ENCODE measurements at regions not wholly inside any gene's neighbourhood (a gene's known extent, or its start where the extent isn't known, plus 50 kb on each side); places are given as distances from the start of the nearest gene placed in this dataset.
"Not testable (repeated sequence)": the region's sequence is repeated elsewhere in the genome, so short reads cannot be mapped to it uniquely, and the experiment has no call there.

DNA sequence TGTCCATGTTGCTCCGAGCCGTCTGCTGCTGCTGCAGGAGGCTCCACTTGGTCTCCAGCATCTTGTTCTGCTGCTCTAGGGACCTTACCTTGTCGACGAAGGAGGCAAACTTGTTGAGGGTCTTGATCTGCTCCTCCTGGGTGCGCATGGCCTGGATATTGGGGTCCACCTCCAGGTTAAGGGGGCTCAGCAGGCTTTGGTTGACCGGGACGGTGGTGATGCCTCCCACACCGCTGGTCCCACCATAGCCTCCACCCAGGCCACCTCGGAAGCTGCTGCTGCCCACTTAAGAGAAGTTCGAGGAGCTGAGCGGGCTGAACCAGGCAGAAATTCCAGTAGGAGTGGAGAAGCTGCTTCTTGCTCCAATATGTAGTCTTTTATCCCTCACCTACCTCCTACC is 180.7 kb upstream of the SYNPR start:
- DNase-seq (ENCODE audit: low spot score): no peak

DNA sequence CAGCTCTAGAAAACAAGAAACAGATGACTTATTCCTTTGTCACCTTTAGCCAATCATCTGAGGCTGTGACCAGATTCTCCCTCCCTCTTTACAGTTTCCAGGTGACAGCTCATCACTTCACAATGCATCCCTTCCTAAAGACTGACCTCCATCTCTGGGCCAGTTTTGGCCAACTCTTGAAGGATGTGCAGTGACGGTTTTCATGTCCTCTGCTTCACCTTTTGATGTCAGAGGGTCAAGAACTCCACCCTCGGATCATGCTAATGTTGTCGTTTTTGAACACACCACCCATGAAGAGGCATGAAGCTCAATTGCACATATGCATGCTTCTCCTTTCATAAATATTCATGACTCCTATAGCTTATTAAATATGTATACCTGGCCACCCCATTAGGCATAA is 161.2 kb upstream of the SYNPR start:
- no peak for DNase-seq (ENCODE audit: low spot score)

- DNase-seq (ENCODE audit: low spot score): peak; percentile 3
Measured at GRCh38 chr3:63124090-63124489, 154.0 kb upstream of the SYNPR start.

DNA sequence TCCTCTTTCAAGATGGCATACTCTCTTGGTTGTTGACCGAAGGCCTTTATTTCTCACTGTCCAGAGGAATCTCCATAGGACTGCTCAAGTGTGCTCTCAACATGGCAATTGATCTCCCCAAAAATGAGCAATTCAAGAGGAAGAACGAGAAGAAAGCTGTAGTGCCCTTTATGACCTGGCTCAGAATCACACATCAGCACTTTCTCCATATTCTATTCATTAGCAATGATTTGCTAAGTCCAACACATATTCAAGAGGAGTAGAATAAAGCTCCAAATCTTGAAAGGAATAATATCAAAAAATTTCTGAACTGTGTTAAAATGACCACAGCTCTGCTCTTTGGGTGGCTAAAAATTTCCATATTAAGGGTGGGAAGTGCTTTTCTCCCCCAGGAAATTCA is 151.6 kb upstream of the SYNPR start:
- no peak for DNase-seq (ENCODE audit: low spot score)

DNA sequence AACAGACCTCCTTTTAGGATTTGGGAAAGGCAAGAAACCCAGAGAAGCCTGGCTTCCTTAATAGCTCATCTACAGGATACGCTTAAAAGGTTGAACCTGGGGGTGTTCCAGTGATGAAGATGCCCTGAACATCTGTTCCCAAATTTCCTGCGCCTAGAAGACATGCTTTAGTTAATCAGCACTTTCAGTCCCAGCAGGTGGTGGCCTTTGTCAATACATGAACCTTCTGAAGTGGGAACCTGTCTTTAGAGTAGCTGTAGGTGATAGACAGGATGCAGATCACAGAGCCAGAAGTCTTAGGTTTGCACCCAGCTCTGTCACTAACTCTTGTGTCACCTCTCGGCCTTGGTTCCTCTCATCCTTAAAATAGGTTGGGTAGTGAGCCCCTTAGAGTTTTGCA is 149.7 kb upstream of the SYNPR start:
- DNase-seq (ENCODE audit: low spot score): no peak

DNA sequence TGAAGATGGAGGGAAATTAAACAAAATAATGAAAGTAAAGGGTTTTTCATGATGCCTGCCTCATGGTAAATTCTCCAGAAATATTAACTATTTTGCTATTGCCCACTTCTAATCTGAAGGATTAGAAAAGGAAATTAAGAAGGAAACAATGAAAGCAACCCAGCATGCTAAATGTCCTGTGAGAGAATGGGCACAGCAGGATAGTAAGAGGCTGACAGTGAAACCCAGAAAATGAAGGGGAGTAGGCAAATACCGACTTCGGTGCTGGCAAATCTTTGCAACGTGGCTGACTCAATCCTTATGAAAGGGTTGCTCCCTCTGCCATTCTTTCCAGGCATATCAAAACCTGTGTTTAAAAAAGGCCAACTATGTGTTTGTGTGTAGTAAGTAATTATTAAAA is 147.5 kb upstream of the SYNPR start:
- DNase-seq (ENCODE audit: low spot score): no peak

DNA sequence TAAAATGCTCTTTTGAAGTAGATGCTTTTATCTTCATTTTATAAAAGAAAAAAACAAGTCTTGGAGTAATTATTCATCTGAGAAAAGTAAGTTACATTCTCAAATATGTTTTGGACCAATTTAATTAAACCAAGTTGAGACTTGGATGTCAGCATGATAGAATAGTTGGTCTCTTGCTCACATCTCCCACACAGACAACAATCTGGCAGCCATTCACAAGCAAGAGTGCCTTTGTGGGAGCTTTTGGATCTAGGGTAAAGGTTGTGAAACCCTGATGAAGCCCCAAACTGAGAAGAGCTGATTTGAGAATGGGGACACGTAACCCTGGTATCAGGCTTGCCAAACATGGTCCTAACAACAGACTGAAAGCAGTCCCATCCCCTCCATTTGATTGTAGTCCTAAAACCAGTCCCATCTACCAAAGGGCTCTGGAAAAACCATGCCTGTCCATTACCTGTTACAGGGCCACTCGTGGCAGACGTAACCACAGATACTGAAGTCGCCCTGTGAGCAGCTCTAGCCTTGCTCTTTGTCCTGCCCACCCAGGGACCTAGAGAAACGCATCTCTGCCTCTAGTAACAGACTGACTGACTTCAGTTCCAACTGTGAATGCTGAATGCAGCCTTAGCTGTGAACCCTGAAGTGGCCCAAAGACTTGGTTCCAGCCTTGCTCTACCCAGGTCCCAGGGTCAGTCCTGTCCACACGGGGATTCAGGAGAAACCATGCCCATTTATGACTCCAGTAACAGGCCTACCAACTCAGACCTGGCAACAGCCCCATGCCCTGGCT is 145.5 kb upstream of the SYNPR start:
- DNase-seq (ENCODE audit: low spot score): no peak

- peak; percentile 31 for DNase-seq (ENCODE audit: low spot score)
Measured at GRCh38 chr3:63135367-63135766, 142.7 kb upstream of the SYNPR start.

DNA sequence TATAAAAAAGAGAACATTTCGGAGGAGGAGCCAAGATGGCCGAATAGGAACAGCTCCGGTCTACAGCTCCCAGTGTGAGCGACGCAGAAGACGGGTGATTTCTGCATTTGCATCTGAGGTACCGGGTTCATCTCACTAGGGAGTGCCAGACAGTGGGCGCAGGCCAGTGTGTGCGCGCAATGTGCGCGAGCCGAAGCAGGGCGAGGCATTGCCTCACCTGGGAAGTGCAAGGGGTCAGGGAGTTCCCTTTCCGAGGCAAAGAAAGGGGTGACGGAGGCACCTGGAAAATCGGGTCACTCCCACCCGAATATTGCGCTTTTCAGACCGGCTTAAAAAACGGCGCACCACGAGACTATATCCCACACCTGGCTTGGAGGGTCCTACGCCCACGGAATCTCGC is 141.9 kb upstream of the SYNPR start:
- DNase-seq (ENCODE audit: low spot score): not testable (repeated sequence)

- DNase-seq (ENCODE audit: low spot score): no peak
Measured at GRCh38 chr3:63142681-63143080, 135.4 kb upstream of the SYNPR start.

DNA sequence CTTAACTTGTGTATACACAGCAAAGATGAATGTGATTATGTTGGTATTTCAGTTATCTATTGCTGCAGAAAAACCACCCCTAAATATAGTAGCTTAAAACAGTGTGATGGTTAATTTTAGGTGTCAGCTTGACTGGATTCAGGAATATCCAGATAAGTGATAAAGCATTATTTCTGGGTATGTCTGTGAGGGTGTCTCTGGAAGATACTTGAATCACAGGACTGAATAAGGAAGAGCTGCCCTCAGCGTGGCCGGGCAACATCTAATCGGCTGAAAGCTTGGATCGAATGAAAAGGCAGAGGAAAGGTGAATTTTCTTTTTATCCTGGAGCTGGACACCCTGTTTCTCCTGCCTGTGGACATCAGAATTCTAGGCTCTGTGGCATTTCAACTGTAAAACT is 132.0 kb upstream of the SYNPR start:
- no peak for DNase-seq (ENCODE audit: low spot score)

- no peak for DNase-seq (ENCODE audit: low spot score)
Measured at GRCh38 chr3:63150880-63151279, 127.2 kb upstream of the SYNPR start.

DNA sequence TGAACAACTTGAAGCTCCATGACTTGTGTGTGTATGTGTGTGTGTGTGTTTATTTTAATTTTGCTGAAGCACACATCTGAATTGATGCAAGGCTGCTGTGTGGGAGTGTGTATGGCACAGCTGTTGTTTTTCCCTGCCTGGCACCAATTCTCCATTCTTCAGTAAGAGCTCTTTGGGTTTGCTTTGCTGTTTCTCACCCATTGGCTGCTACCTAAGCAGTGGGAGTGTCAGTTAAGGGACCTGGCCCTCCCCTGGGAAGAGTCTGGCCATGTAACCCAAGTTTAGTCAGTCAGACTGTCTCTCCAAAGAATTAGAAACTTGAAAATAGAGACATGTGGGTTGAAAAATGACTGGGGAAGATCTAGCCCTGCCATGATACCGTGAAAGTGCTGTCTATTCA is 126.2 kb upstream of the SYNPR start:
- no peak for DNase-seq (ENCODE audit: low spot score)

- no peak for DNase-seq (ENCODE audit: low spot score)
Measured at GRCh38 chr3:63159764-63160163, 118.3 kb upstream of the SYNPR start.

GRCh38 chr3:63167113-63167512 is 111.0 kb upstream of the SYNPR start:
- no peak for DNase-seq (ENCODE audit: low spot score)

DNA sequence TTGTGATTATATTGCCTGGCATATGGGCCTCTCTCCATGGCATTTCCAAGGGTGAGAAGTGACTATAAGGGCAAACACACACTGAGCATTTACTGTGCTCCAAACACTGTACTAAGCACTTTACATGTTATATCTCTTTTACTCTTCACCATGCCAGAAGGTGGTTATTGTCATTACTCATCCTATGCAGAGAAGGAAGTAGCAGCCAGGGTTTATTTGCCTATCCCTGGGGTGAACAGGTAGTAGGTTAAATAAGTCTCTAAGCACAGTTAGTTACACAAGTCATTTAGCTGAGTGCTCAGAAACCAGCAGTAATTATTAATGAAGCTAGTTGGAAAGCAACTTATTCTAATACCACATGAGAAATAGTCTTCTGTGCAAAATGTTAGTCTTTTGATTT is 109.9 kb upstream of the SYNPR start:
- no peak for DNase-seq (ENCODE audit: low spot score)

GRCh38 chr3:63179862-63180522 is 98.1 kb upstream of the SYNPR start:
- DNase-seq (ENCODE audit: low spot score): no peak

- DNase-seq (ENCODE audit: low spot score): no peak
Measured at GRCh38 chr3:63192248-63192647, 85.9 kb upstream of the SYNPR start.

GRCh38 chr3:63193647-63194046 is 84.5 kb upstream of the SYNPR start:
- DNase-seq (ENCODE audit: low spot score): peak; percentile 7

GRCh38 chr3:63199606-63200005 is 78.5 kb upstream of the SYNPR start:
- DNase-seq (ENCODE audit: low spot score): no peak

GRCh38 chr3:63202529-63202928 is 75.6 kb upstream of the SYNPR start:
- DNase-seq (ENCODE audit: low spot score): no peak

DNA sequence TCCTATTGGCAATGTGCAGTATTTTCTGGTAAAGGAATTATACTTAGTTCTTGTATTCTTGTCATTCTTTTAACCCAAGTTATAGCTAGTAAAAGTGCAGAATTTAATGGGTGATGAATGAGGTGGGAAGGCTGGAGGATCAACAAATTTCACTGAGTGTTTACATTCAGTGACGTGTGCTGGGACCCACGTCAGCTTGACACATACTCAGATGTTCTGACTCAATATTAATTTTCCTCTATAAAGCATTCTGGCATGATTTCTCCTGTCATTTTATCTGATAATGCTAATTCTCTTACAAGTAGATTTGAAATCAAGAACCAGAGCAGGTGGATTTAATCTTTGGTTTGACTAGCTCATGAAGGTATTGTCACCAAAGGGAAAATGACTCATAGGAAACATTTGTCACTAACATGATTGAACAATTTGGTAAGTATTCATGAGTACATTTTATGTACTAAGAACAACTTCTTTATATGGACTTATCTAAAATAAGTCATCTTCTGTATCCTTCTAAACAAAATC is 71.0 kb upstream of the SYNPR start:
- peak; percentile 38 for DNase-seq (ENCODE audit: low spot score)

GRCh38 chr3:63228087-63228486 is 50.0 kb upstream of the SYNPR start:
- no peak for DNase-seq (ENCODE audit: low spot score)

Data from putamen (tissue), 1 donor.